ENCODE measurements at regions not wholly inside any gene's neighbourhood (a gene's known extent, or its start where the extent isn't known, plus 50 kb on each side); places are given as distances from the start of the nearest gene placed in this dataset.

DNA sequence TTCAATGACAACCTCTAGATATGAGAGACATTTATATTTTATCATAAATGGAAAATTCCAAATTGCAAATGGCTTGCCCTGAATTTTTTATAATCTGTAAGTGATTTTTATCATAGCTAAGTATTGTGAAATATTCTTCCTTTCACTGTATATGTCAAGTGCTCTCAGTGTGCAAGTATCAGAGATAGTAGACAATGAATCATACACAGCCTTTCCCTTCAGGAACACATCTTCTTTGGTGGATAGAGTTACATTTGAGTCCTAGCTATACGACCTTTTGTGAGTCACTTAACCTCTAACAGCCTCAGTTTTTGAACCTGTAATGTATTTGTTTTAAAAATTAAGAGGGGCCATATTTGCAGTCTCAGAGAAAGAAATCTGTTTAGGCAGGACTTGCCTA, 350.7 kb upstream of the SEL1L start:
- no peaks in the 10 kb centered on the region for H3K27me3 ChIP-seq
- ATAC-seq (no peak), DNase-seq (no peak)
- H3K36me3 ChIP-seq, result no peaks in the 10 kb centered on the region
- TF ChIP-seq, protein P1, sequence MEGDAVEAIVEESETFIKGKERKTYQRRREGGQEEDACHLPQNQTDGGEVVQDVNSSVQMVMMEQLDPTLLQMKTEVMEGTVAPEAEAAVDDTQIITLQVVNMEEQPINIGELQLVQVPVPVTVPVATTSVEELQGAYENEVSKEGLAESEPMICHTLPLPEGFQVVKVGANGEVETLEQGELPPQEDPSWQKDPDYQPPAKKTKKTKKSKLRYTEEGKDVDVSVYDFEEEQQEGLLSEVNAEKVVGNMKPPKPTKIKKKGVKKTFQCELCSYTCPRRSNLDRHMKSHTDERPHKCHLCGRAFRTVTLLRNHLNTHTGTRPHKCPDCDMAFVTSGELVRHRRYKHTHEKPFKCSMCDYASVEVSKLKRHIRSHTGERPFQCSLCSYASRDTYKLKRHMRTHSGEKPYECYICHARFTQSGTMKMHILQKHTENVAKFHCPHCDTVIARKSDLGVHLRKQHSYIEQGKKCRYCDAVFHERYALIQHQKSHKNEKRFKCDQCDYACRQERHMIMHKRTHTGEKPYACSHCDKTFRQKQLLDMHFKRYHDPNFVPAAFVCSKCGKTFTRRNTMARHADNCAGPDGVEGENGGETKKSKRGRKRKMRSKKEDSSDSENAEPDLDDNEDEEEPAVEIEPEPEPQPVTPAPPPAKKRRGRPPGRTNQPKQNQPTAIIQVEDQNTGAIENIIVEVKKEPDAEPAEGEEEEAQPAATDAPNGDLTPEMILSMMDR (IDR thresholded peaks at IDR 0.05), result no peak
- TF ChIP-seq POLR2A (IDR thresholded peaks at IDR 0.05), result no peak
- H3K4me3 ChIP-seq, result no peak overlapping the region
- 19 to 37% (median 28%) methylated on average over 1 of the region's 1 CpG for WGBS, 4 donors
- no peak overlapping the region for H3K27ac ChIP-seq
- intact Hi-C loops (cut with DNase I), result no loop called here
- no peaks in the 10 kb centered on the region for H3K9me3 ChIP-seq
- no peaks in the 10 kb centered on the region for H3K4me1 ChIP-seq

DNA sequence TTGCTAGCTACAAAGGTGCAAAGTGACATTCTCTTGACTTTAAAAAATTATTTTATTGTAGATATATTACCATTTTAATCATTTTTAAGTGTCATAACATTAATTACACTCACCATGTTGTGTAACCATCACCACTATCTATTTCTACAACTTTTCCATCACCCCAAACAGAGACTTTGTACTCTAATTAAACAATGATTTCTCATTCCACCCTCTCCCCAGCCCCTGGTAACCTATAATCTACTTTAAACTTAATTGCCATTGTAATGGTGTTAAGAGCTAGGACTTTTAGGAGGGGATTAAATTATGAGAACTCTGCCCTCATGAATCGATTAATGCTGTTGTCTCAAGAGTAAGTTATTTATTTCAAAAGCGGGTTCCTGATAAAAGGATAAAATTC, 352.9 kb upstream of the SEL1L start:
- H3K4me1 ChIP-seq, result no peaks in the 10 kb centered on the region
- WGBS, 4 donors, result 82 to 92% (median 90%) methylated on average over 2 of the region's 2 CpGs

DNA sequence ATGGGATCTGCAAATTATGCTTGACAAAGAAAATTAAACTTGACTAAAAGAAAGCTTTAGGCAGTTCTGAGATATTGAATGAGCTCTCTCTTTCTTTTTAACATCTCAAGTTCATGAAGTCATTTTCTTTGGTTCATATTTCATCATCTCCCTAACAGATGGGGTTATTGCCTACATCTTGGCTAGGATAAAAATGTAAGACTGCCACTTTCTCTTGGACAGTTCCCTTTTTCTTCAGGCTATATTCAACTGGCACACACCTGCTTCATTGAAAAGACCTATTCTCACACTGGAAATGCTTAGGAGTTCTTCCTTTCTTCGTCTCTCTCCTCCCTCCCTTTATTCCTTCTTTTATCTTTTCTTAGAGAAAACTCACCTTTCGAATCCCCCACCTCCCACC, 355.9 kb upstream of the SEL1L start:
- 35 to 55% (median 41%) methylated on average over 2 of the region's 2 CpGs for WGBS, 4 donors
- TF ChIP-seq, protein P1 (IDR thresholded peaks at IDR 0.05), result no peak
- TF ChIP-seq POLR2A (IDR thresholded peaks at IDR 0.05), result no peak
- Histone ChIP-seq H3K27ac (no peak overlapping the region), H3K27me3 (no peaks in the 10 kb centered on the region), H3K4me1 (no peaks in the 10 kb centered on the region), H3K36me3 (no peaks in the 10 kb centered on the region), H3K4me3 (no peak overlapping the region), H3K9me3 (no peaks in the 10 kb centered on the region)
- DNase-seq, result no peak
- intact Hi-C loops (cut with DNase I), result no loop called here
- ATAC-seq, result no peak

More for the DNA sequence above, 352.9 kb upstream of the SEL1L start:
- Histone ChIP-seq H3K36me3 (no peaks in the 10 kb centered on the region), H3K27ac (no peak overlapping the region), H3K27me3 (no peaks in the 10 kb centered on the region), H3K4me3 (no peak overlapping the region), H3K9me3 (no peaks in the 10 kb centered on the region)
- intact Hi-C loops (cut with DNase I), result no loop called here
- ATAC-seq (no peak), DNase-seq (no peak)
- no peak for TF ChIP-seq POLR2A (IDR thresholded peaks at IDR 0.05)

DNA sequence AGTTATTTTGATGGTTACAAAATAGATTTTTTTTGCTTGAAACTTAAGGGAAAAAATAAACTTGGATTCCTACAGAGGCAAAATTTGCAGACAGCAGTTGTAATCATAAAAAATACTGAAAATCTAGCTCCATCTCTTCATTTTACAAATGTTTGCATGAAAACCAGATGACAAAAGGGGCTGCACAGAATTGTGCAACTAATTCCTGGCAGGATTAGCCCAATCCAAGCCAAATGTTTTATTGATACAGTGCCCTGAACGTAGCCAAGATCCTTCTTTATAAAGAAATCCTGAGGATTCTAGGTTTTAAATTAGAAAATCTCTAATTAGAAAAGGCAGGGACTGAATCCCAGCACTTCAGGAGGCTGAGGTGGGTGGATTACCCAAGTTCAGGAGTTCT, 356.4 kb upstream of the SEL1L start:
- Histone ChIP-seq H3K9me3 (peaks cover 0 to under 1% (median 0%) of the 10 kb centered on the region in 12 donors), H3K27ac (no peak overlapping the region), H3K36me3 (no peaks in the 10 kb centered on the region), H3K4me1 (no peaks in the 10 kb centered on the region), H3K4me3 (no peak overlapping the region), H3K27me3 (no peaks in the 10 kb centered on the region)
- intact Hi-C loops (cut with DNase I), result no loop called here
- no peak for TF ChIP-seq POLR2A (IDR thresholded peaks at IDR 0.05)
- TF ChIP-seq, protein P1 (IDR thresholded peaks at IDR 0.05), result no peak
- 34 to 48% (median 40%) methylated on average over 1 of the region's 1 CpG for WGBS, 4 donors
- DNase-seq, result no peak
- no peak for ATAC-seq

DNA sequence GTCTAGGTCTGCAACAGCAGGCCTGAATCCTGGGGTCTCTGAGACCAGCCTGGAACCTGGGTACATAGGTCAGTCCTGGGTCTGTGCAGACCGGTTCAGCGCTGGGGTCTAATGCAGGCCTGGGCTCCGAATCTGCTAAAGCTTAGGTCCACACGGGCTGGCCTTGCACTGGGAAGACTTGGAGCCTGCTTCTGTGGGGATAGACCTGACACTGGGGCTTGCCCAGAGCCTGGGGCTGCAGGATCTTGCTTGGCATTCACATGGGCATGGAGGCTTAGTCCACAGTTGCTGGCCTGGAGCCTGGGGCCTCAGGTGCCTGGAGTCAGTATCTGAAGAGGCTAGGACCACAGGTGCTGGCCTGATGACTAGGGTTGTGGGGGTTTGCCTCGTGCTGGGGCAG, 369.8 kb upstream of the SEL1L start:
- H3K27ac ChIP-seq, result no peak overlapping the region
- DNase-seq, result no peak
- no peaks in the 10 kb centered on the region for H3K27me3 ChIP-seq
- no peak for ATAC-seq
- H3K4me1 ChIP-seq, result no peaks in the 10 kb centered on the region
- H3K36me3 ChIP-seq, result no peaks in the 10 kb centered on the region
- no peak overlapping the region for H3K4me3 ChIP-seq
- no peak for TF ChIP-seq POLR2A (IDR thresholded peaks at IDR 0.05)
- TF ChIP-seq, protein P1 (IDR thresholded peaks at IDR 0.05), result no peak
- intact Hi-C loops (cut with DNase I), result no loop called here
- 73 to 86% (median 78%) methylated on average over 4 to 5 of the region's 5 CpGs for WGBS, 4 donors
- peaks cover 0 to 34% (median 8%) of the 10 kb centered on the region in 12 donors for H3K9me3 ChIP-seq
